Panc1 (cell line): ENCODE measurements at regions not wholly inside any gene's neighbourhood (a gene's known extent, or its start where the extent isn't known, plus 50 kb on each side); places are given as distances from the start of the nearest gene placed in this dataset.

Experiments
- ATAC-seq: fragments of 200-7000 bp; cut with Tn5 transposase; 2 replicates; pipeline ENCODE4 v1.9.1; 2020; ENCODE audit warnings: mild to moderate bottlenecking, moderate library complexity
- BruUV-seq: library from RNA; stranded (reverse); fragments of 400-500 nt; replicated peaks from 2 replicates; lab custom pipeline; 2021; lab: Mats Ljungman, UMichigan
- CTCF ChIA-PET: fragments of 300-600 bp; sonication (Branson Sonifier 250); formaldehyde crosslinking; loops from one replicate; lab custom pipeline; 2022; ENCODE audit warnings: antibody characterized with exemption; lab: Charles Lee
- POLR2A ChIA-PET: fragments of 300-600 bp; sonication (Branson Sonifier 250); formaldehyde crosslinking; loops from one replicate; lab custom pipeline; 2022; ENCODE audit warnings: antibody characterized with exemption; lab: Charles Lee
- DNase-seq: peaks from one replicate; pipeline ENCODE4 v3.0.0-alpha.2; 2010; ENCODE audit warnings: low read depth, low spot score
- H3K27ac ChIP-seq: 2 replicates; pipeline ENCODE4 v1.5.1; 2011; ENCODE audit warnings: mild to moderate bottlenecking, low read length, inconsistent platforms
- H3K27me3 ChIP-seq: fragments of 200-500 bp; sonication (Bioruptor generic); 2 replicates; pipeline ENCODE4 v1.6.0; 2014; ENCODE audit warnings: low read length, inconsistent platforms; ENCODE audit not compliant: control insufficient read depth, insufficient read depth
- H3K36me3 ChIP-seq: fragments of 200-500 bp; sonication (Bioruptor generic); 2 replicates; pipeline ENCODE4 v1.5.1; 2014; ENCODE audit warnings: inconsistent platforms, mild to moderate bottlenecking, low read length, moderate library complexity; ENCODE audit not compliant: control insufficient read depth, insufficient read depth
- H3K4me1 ChIP-seq: 2 replicates; pipeline ENCODE4 v1.5.1; 2011; ENCODE audit warnings: inconsistent platforms, mild to moderate bottlenecking, low read length, moderate library complexity; ENCODE audit not compliant: control insufficient read depth, insufficient read depth
- H3K4me3 ChIP-seq, 2 experiments: 2 replicates each; pipeline ENCODE4 v1.5.1; 2011 to 2012; ENCODE audit warnings: low read depth in 2 of 2, low read length in 2 of 2, mild to moderate bottlenecking in 2 of 2, inconsistent platforms in 1 of 2, moderate library complexity in 1 of 2
- H3K9me3 ChIP-seq: fragments of 200-500 bp; sonication (Bioruptor generic); 2 replicates; pipeline ENCODE4 v1.5.1; 2014; ENCODE audit warnings: low read depth, mild to moderate bottlenecking, inconsistent platforms, low read length, moderate library complexity; ENCODE audit not compliant: control insufficient read depth, insufficient read depth
- CTCF ChIP-seq: fragments of 450-650 bp; IDR thresholded peaks from 2 replicates; pipeline ENCODE4 v1.5.1; 2017; ENCODE audit warnings: mild to moderate bottlenecking
- POLR2AphosphoS5 ChIP-seq: IDR thresholded peaks from 2 replicates; pipeline ENCODE4 v1.6.1; 2012; ENCODE audit warnings: mild to moderate bottlenecking, low read depth, low read length, moderate library complexity
- REST ChIP-seq, 2 experiments: IDR thresholded peaks; 2 replicates each; pipeline ENCODE4 v1.6.1; 2011 to 2012; ENCODE audit warnings: low read depth in 2 of 2, control low read depth in 1 of 2, low read length in 1 of 2, mild to moderate bottlenecking in 1 of 2, moderate library complexity in 1 of 2; ENCODE audit not compliant: insufficient read depth in 1 of 2
- SIN3A ChIP-seq: IDR thresholded peaks from 2 replicates; pipeline ENCODE4 v1.6.1; 2012; ENCODE audit warnings: low read depth, mild to moderate bottlenecking, low read length, moderate library complexity, borderline replicate concordance; ENCODE audit not compliant: insufficient read depth
- TCF7L2 ChIP-seq: IDR thresholded peaks from 2 replicates; pipeline ENCODE4 v1.6.1; 2011; ENCODE audit warnings: mild to moderate bottlenecking, low read depth, low read length, inconsistent platforms
- in situ Hi-C: cut with HindIII; loops from 2 replicates; pipeline ENCODE4 v1.10.0; 2016; ENCODE audit warnings: low sequenced_read_pairs, low pct_unique_long_range_greater_than_20kb
- intact Hi-C: fragments of 100-400 bp; cut with micrococcal nuclease; formaldehyde crosslinking; loops from one replicate; pipeline ENCODE4 v1.10.0; 2022; ENCODE audit not compliant: unreplicated experiment

GRCh38 chr7:69359003-69359700 is 239.1 kb upstream of the AUTS2 start:
- in situ Hi-C loops: no loop called here
- no peak for ATAC-seq
- Histone ChIP-seq H3K27me3 (no peaks in the 10 kb centered on the region), H3K4me3 (no peak overlapping the region), H3K4me1 (no peaks in the 10 kb centered on the region), H3K27ac (no peak overlapping the region), H3K9me3 (no peaks in the 10 kb centered on the region), H3K36me3 (no peaks in the 10 kb centered on the region)
- no peak for DNase-seq
- ChIA-PET CTCF (no interaction called here), POLR2A (no interaction called here)
- BruUV-seq: no TSS peak
- intact Hi-C loops: no loop called here
- TF ChIP-seq CTCF (no peak), POLR2AphosphoS5 (no peak), TCF7L2 (no peak), SIN3A (no peak), REST (IDR thresholded peaks at IDR 0.05; ENCODE audit: insufficient read depth in 1 of 2, low read depth in 2 of 2, low read length in 1 of 2) (no peak)

- no peak for ATAC-seq
- H3K27ac ChIP-seq: no peak overlapping the region
- H3K9me3 ChIP-seq: no peaks in the 10 kb centered on the region
- no peaks in the 10 kb centered on the region for H3K4me1 ChIP-seq
- in situ Hi-C loops: no loop called here
- BruUV-seq: no TSS peak
- H3K4me3 ChIP-seq: no peak overlapping the region
- CTCF ChIA-PET: no interaction called here
- POLR2A ChIA-PET: no interaction called here
- no peak for TF ChIP-seq POLR2AphosphoS5
- TF ChIP-seq CTCF: no peak
- no peak for TF ChIP-seq SIN3A
- TF ChIP-seq TCF7L2: no peak
- no peak for TF ChIP-seq REST (IDR thresholded peaks at IDR 0.05; ENCODE audit: insufficient read depth in 1 of 2, low read depth in 2 of 2, low read length in 1 of 2)
- DNase-seq: no peak
- H3K36me3 ChIP-seq: no peaks in the 10 kb centered on the region
- no peaks in the 10 kb centered on the region for H3K27me3 ChIP-seq
- intact Hi-C loops: no loop called here
Observed at GRCh38 chr7:69360913-69361312, 237.4 kb upstream of the AUTS2 start.
